ENCODE measurements at regions not wholly inside any gene's neighbourhood (a gene's known extent, or its start where the extent isn't known, plus 50 kb on each side); places are given as distances from the start of the nearest gene placed in this dataset.

DNA sequence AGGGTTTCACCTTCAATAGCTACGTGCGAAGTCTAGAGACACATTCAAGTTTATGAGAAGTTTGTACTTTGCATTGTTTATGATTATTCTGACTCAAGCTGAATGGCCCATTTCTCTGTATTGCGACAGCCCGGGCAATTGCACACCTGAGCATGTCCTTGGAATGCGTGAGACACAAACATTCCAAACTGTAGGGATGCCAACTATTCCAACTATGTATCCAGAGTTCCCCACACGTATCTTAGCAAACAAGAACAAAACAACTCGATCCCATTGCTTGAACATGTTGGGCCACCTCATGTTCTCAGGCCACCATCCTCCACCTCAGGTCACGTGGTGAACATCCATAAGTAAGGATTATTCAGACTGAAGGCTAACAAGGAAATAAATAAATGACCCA lies 51.4 kb upstream of the EGFR start:
- TF ChIP-seq POLR2A (IDR thresholded peaks at IDR 0.05), result no peak
- no peak for TF ChIP-seq CTCF (IDR thresholded peaks at IDR 0.05)
